NCI-H2029 treated with DMSO at 0.1 percent for 48 hours (cell line): ENCODE measurements at regions not wholly inside any gene's neighbourhood (a gene's known extent, or its start where the extent isn't known, plus 50 kb on each side); places are given as distances from the start of the nearest gene placed in this dataset.
"Not testable (repeated sequence)": the region's sequence is repeated elsewhere in the genome, so short reads cannot be mapped to it uniquely, and the experiment has no call there.

Experiments
- DNase-seq: peaks from one replicate; lab custom pipeline; 2025; lab: John Stamatoyannopoulos, UW

- no peak for DNase-seq
These were observed 467.4 kb upstream of the DPPA4 start for GRCh38 chr3:109804697-109805096.

- DNase-seq = no peak
These were observed 469.6 kb upstream of the DPPA4 start for GRCh38 chr3:109806929-109807328.

GRCh38 chr3:109809513-109809912, 472.2 kb upstream of the DPPA4 start:
- DNase-seq = no peak

- DNase-seq = no peak
These were observed 480.7 kb upstream of the DPPA4 start for GRCh38 chr3:109818081-109818480.

GRCh38 chr3:109819734-109820133, 482.4 kb upstream of the DPPA4 start:
- no peak for DNase-seq

GRCh38 chr3:109825971-109826810, 488.8 kb upstream of the DPPA4 start:
- DNase-seq = no peak

GRCh38 chr3:109831403-109831802, 494.1 kb upstream of the DPPA4 start:
- DNase-seq = no peak

GRCh38 chr3:109835958-109836357, 498.6 kb upstream of the DPPA4 start:
- DNase-seq = no peak

GRCh38 chr3:109851854-109852253, 514.5 kb upstream of the DPPA4 start:
- no peak for DNase-seq

- no peak for DNase-seq
These were observed 514.9 kb upstream of the DPPA4 start for GRCh38 chr3:109852283-109852682.

- DNase-seq = no peak
These were observed 515.9 kb upstream of the DPPA4 start for GRCh38 chr3:109853077-109853731.

- no peak for DNase-seq
These were observed 526.4 kb upstream of the DPPA4 start for GRCh38 chr3:109863701-109864100.

GRCh38 chr3:109864452-109864851, 527.1 kb upstream of the DPPA4 start:
- DNase-seq = no peak

GRCh38 chr3:109869586-109869985, 532.2 kb upstream of the DPPA4 start:
- no peak for DNase-seq

- DNase-seq = no peak
These were observed 537.8 kb upstream of the DPPA4 start for GRCh38 chr3:109874896-109875708.

GRCh38 chr3:109877616-109878015, 540.3 kb upstream of the DPPA4 start:
- DNase-seq = not testable (repeated sequence)

- DNase-seq = no peak
These were observed 544.8 kb upstream of the DPPA4 start for GRCh38 chr3:109882144-109882543.

GRCh38 chr3:109887293-109887692, 549.9 kb upstream of the DPPA4 start:
- no peak for DNase-seq

GRCh38 chr3:109888026-109888425, 550.7 kb upstream of the DPPA4 start:
- no peak for DNase-seq

GRCh38 chr3:109897734-109898133, 560.4 kb upstream of the DPPA4 start:
- DNase-seq = no peak

GRCh38 chr3:109899925-109900324, 562.6 kb upstream of the DPPA4 start:
- no peak for DNase-seq

GRCh38 chr3:109900783-109901182, 563.4 kb upstream of the DPPA4 start:
- DNase-seq = peak; percentile 64

- DNase-seq = no peak
These were observed 565.2 kb upstream of the DPPA4 start for GRCh38 chr3:109902549-109902948.
